Activated T-cell treated with anti-CD3 and anti-CD28 coated beads for 1 hour (primary cell): ENCODE measurements at regions not wholly inside any gene's neighbourhood (a gene's known extent, or its start where the extent isn't known, plus 50 kb on each side); places are given as distances from the start of the nearest gene placed in this dataset.
"Not testable (repeated sequence)": the region's sequence is repeated elsewhere in the genome, so short reads cannot be mapped to it uniquely, and the experiment has no call there.

Experiments
- DNase-seq: peaks from one replicate; pipeline ENCODE4 v3.0.0-alpha.2; 2020; ENCODE audit warnings: low read depth

GRCh38 chr2:87542599-87543174 is 205.2 kb upstream of the PLGLB2 start:
- DNase-seq, result not testable (repeated sequence)

- DNase-seq, result not testable (repeated sequence)
Observed at GRCh38 chr2:87543797-87544196, 204.1 kb upstream of the PLGLB2 start.

GRCh38 chr2:87547106-87547505 is 200.8 kb upstream of the PLGLB2 start:
- DNase-seq, result not testable (repeated sequence)

- not testable (repeated sequence) for DNase-seq
Observed at GRCh38 chr2:87547966-87548365, 199.9 kb upstream of the PLGLB2 start.

- not testable (repeated sequence) for DNase-seq
Observed at GRCh38 chr2:87548681-87549536, 199.0 kb upstream of the PLGLB2 start.

GRCh38 chr2:87549561-87550202 is 198.2 kb upstream of the PLGLB2 start:
- DNase-seq, result not testable (repeated sequence)

- not testable (repeated sequence) for DNase-seq
Observed at GRCh38 chr2:87554678-87555077, 193.2 kb upstream of the PLGLB2 start.

GRCh38 chr2:87555082-87555481 is 192.8 kb upstream of the PLGLB2 start:
- DNase-seq, result not testable (repeated sequence)

- DNase-seq, result not testable (repeated sequence)
Observed at GRCh38 chr2:87559001-87559400, 188.9 kb upstream of the PLGLB2 start.

GRCh38 chr2:87559735-87560134 is 188.2 kb upstream of the PLGLB2 start:
- DNase-seq, result not testable (repeated sequence)

GRCh38 chr2:87565116-87565515 is 182.8 kb upstream of the PLGLB2 start:
- DNase-seq, result not testable (repeated sequence)

GRCh38 chr2:87566531-87566930 is 181.4 kb upstream of the PLGLB2 start:
- not testable (repeated sequence) for DNase-seq

GRCh38 chr2:87567093-87567492 is 180.8 kb upstream of the PLGLB2 start:
- not testable (repeated sequence) for DNase-seq

GRCh38 chr2:87567912-87568311 is 180.0 kb upstream of the PLGLB2 start:
- not testable (repeated sequence) for DNase-seq

- not testable (repeated sequence) for DNase-seq
Observed at GRCh38 chr2:87568554-87569278, 179.2 kb upstream of the PLGLB2 start.

- DNase-seq, result not testable (repeated sequence)
Observed at GRCh38 chr2:87569689-87570397, 178.0 kb upstream of the PLGLB2 start.

GRCh38 chr2:87571889-87572465 is 175.9 kb upstream of the PLGLB2 start:
- not testable (repeated sequence) for DNase-seq

GRCh38 chr2:87572906-87573305 is 175.0 kb upstream of the PLGLB2 start:
- DNase-seq, result not testable (repeated sequence)

- DNase-seq, result not testable (repeated sequence)
Observed at GRCh38 chr2:87573386-87574192, 174.3 kb upstream of the PLGLB2 start.
